ENCODE measurements at regions not wholly inside any gene's neighbourhood (a gene's known extent, or its start where the extent isn't known, plus 50 kb on each side); places are given as distances from the start of the nearest gene placed in this dataset.

- no peak for DNase-seq (ENCODE audit: low read depth)
These were observed 158.6 kb downstream of the SALL1 start for GRCh38 chr16:50992350-50993032.

GRCh38 chr16:50991436-50991835, 159.6 kb downstream of the SALL1 start:
- no peak for DNase-seq (ENCODE audit: low read depth)

GRCh38 chr16:50991006-50991405, 160.1 kb downstream of the SALL1 start:
- DNase-seq (ENCODE audit: low read depth) = no peak

- no peak for DNase-seq (ENCODE audit: low read depth)
These were observed 162.0 kb downstream of the SALL1 start for GRCh38 chr16:50989047-50989446.

GRCh38 chr16:50988441-50988840, 162.6 kb downstream of the SALL1 start:
- no peak for DNase-seq (ENCODE audit: low read depth)

- no peak for DNase-seq (ENCODE audit: low read depth)
These were observed 164.6 kb downstream of the SALL1 start for GRCh38 chr16:50986453-50986852.

- DNase-seq (ENCODE audit: low read depth) = no peak
These were observed 165.3 kb downstream of the SALL1 start for GRCh38 chr16:50985733-50986132.

GRCh38 chr16:50984688-50985087, 166.4 kb downstream of the SALL1 start:
- DNase-seq (ENCODE audit: low read depth) = no peak

- no peak for DNase-seq (ENCODE audit: low read depth)
These were observed 168.3 kb downstream of the SALL1 start for GRCh38 chr16:50982808-50983207.

GRCh38 chr16:50981951-50982350, 169.1 kb downstream of the SALL1 start:
- no peak for DNase-seq (ENCODE audit: low read depth)

- no peak for DNase-seq (ENCODE audit: low read depth)
These were observed 170.4 kb downstream of the SALL1 start for GRCh38 chr16:50980666-50981065.

GRCh38 chr16:50979806-50980620, 171.1 kb downstream of the SALL1 start:
- DNase-seq (ENCODE audit: low read depth) = no peak

- no peak for DNase-seq (ENCODE audit: low read depth)
These were observed 173.9 kb downstream of the SALL1 start for GRCh38 chr16:50977138-50977537.

- no peak for DNase-seq (ENCODE audit: low read depth)
These were observed 176.5 kb downstream of the SALL1 start for GRCh38 chr16:50974438-50975036.

- DNase-seq (ENCODE audit: low read depth) = no peak
These were observed 178.2 kb downstream of the SALL1 start for GRCh38 chr16:50972876-50973275.

- no peak for DNase-seq (ENCODE audit: low read depth)
These were observed 180.8 kb downstream of the SALL1 start for GRCh38 chr16:50970281-50970680.

- no peak for DNase-seq (ENCODE audit: low read depth)
These were observed 183.1 kb downstream of the SALL1 start for GRCh38 chr16:50967827-50968612.

- no peak for DNase-seq (ENCODE audit: low read depth)
These were observed 186.6 kb downstream of the SALL1 start for GRCh38 chr16:50964491-50964890.

- DNase-seq (ENCODE audit: low read depth) = no peak
These were observed 189.1 kb downstream of the SALL1 start for GRCh38 chr16:50961952-50962351.

GRCh38 chr16:50960517-50961202, 190.4 kb downstream of the SALL1 start:
- no peak for DNase-seq (ENCODE audit: low read depth)

GRCh38 chr16:50957056-50957455, 194.0 kb downstream of the SALL1 start:
- no peak for DNase-seq (ENCODE audit: low read depth)

GRCh38 chr16:50956637-50957036, 194.4 kb downstream of the SALL1 start:
- DNase-seq (ENCODE audit: low read depth) = no peak

Data from non-pigmented ciliary epithelial cell (primary cell).